H9 (cell line): ENCODE measurements at regions not wholly inside any gene's neighbourhood (a gene's known extent, or its start where the extent isn't known, plus 50 kb on each side); places are given as distances from the start of the nearest gene placed in this dataset.

ENCODE experiments used
- DNase-seq: peaks from one replicate; pipeline ENCODE4 v3.0.0-alpha.2; 2017
- H2AFZ ChIP-seq: one replicate; pipeline ENCODE4 v1.6.1; 2013; ENCODE audit warnings: mild to moderate bottlenecking, low read length, control low read depth, moderate library complexity
- H2AK5ac ChIP-seq: 2 replicates; pipeline ENCODE4 v1.6.1; 2013; ENCODE audit warnings: low read length, control low read depth, mixed read lengths; ENCODE audit not compliant: insufficient read length
- H2BK120ac ChIP-seq: one replicate; pipeline ENCODE4 v1.6.1; 2013; ENCODE audit warnings: low read depth, mild to moderate bottlenecking, low read length, control low read depth, inconsistent platforms; ENCODE audit not compliant: poor library complexity, severe bottlenecking
- H2BK12ac ChIP-seq: 2 replicates; pipeline ENCODE4 v1.6.1; 2013; ENCODE audit warnings: low read length, control low read depth, mixed read lengths, low read depth; ENCODE audit not compliant: insufficient read length
- H2BK15ac ChIP-seq: 2 replicates; pipeline ENCODE4 v1.6.1; 2013; ENCODE audit warnings: low read depth, low read length, control low read depth
- H2BK20ac ChIP-seq: one replicate; pipeline ENCODE4 v1.6.1; 2013; ENCODE audit warnings: low read depth, mild to moderate bottlenecking, low read length, control low read depth, inconsistent platforms; ENCODE audit not compliant: poor library complexity, severe bottlenecking
- H2BK5ac ChIP-seq: 2 replicates; pipeline ENCODE4 v1.6.1; 2013; ENCODE audit warnings: low read length, control low read depth, mixed read lengths; ENCODE audit not compliant: insufficient read length
- H3K14ac ChIP-seq: 2 replicates; pipeline ENCODE4 v1.6.1; 2013; ENCODE audit warnings: low read length, control low read depth; ENCODE audit not compliant: insufficient read depth
- H3K18ac ChIP-seq: 2 replicates; pipeline ENCODE4 v1.6.1; 2013; ENCODE audit warnings: low read depth, mild to moderate bottlenecking, mixed read lengths, low read length, control low read depth; ENCODE audit not compliant: insufficient read length
- H3K23ac ChIP-seq: 2 replicates; pipeline ENCODE4 v1.6.1; 2013; ENCODE audit warnings: low read length, control low read depth, mixed read lengths, low read depth; ENCODE audit not compliant: insufficient read length
- H3K23me2 ChIP-seq: 2 replicates; pipeline ENCODE4 v1.6.1; 2013; ENCODE audit warnings: low read depth, mild to moderate bottlenecking, mixed read lengths, low read length, control low read depth; ENCODE audit not compliant: insufficient read length, poor library complexity, severe bottlenecking
- H3K27ac ChIP-seq: 2 replicates; pipeline ENCODE4 v1.5.1; 2013; ENCODE audit warnings: low read length, control low read depth, mixed read lengths, low read depth; ENCODE audit not compliant: insufficient read length
- H3K27me3 ChIP-seq: 2 replicates; pipeline ENCODE4 v1.6.1; 2013; ENCODE audit warnings: low read length, control low read depth, inconsistent platforms; ENCODE audit not compliant: insufficient read depth
- H3K4ac ChIP-seq: 2 replicates; pipeline ENCODE4 v1.6.1; 2013; ENCODE audit warnings: low read depth, mild to moderate bottlenecking, control low read depth, inconsistent platforms, low read length, moderate library complexity
- H3K4me1 ChIP-seq: 2 replicates; pipeline ENCODE4 v1.6.1; 2013; ENCODE audit warnings: low read length, control low read depth, inconsistent platforms; ENCODE audit not compliant: insufficient read depth
- H3K4me2 ChIP-seq: 2 replicates; pipeline ENCODE4 v1.6.1; 2013; ENCODE audit warnings: low read length, control low read depth, mixed read lengths; ENCODE audit not compliant: insufficient read length, insufficient read depth
- H3K56ac ChIP-seq: 2 replicates; pipeline ENCODE4 v1.6.1; 2013; ENCODE audit warnings: low read depth, mild to moderate bottlenecking, mixed read lengths, low read length, control low read depth; ENCODE audit not compliant: insufficient read length
- H3K79me1 ChIP-seq: 2 replicates; pipeline ENCODE4 v1.6.1; 2013; ENCODE audit warnings: low read depth, mild to moderate bottlenecking, moderate library complexity, low read length, control low read depth, inconsistent platforms; ENCODE audit not compliant: insufficient read depth, poor library complexity, severe bottlenecking
- H3K79me2 ChIP-seq: 2 replicates; pipeline ENCODE4 v1.6.1; 2013; ENCODE audit warnings: low read length, control low read depth, inconsistent platforms; ENCODE audit not compliant: insufficient read depth
- H3K9ac ChIP-seq: 2 replicates; pipeline ENCODE4 v1.6.1; 2013; ENCODE audit warnings: low read length, control low read depth, mixed read lengths; ENCODE audit not compliant: insufficient read length; ENCODE audit errors: extremely low read depth
- H3K9me3 ChIP-seq: one replicate; pipeline ENCODE4 v1.6.1; 2013; ENCODE audit warnings: low read depth, low read length, inconsistent platforms; ENCODE audit not compliant: control insufficient read depth
- H3T11ph ChIP-seq: one replicate; pipeline ENCODE4 v1.6.1; 2013; ENCODE audit warnings: mild to moderate bottlenecking, low read length, control low read depth, inconsistent platforms
- H4K20me1 ChIP-seq: one replicate; pipeline ENCODE4 v1.6.1; 2013; ENCODE audit not compliant: control insufficient read depth, insufficient read length, insufficient read depth
- H4K5ac ChIP-seq: 2 replicates; pipeline ENCODE4 v1.6.1; 2013; ENCODE audit warnings: low read depth, mild to moderate bottlenecking, mixed read lengths, low read length, control low read depth; ENCODE audit not compliant: insufficient read length
- H4K8ac ChIP-seq: replicated peaks from 2 replicates; pipeline ENCODE4 v1.6.1; 2013; ENCODE audit warnings: low read length, control low read depth, mixed read lengths, low read depth; ENCODE audit not compliant: insufficient read length
- H4K91ac ChIP-seq: 2 replicates; pipeline ENCODE4 v1.6.1; 2013; ENCODE audit warnings: low read depth, mild to moderate bottlenecking, moderate library complexity, mixed read lengths, low read length, control low read depth; ENCODE audit not compliant: insufficient read length
- H3K27ac Mint-ChIP-seq, 3 experiments: 2 replicates in 2 of 3; 3 replicates in 1 of 3; pipeline ENCODE4 v1.8.0; 2020 to 2021; ENCODE audit warnings: mixed read lengths in 3 of 3, mild to moderate bottlenecking in 1 of 3, moderate library complexity in 1 of 3
- H3K27me3 Mint-ChIP-seq: 2 replicates; pipeline ENCODE4 v1.8.0; 2021; ENCODE audit warnings: low read depth, mild to moderate bottlenecking, moderate library complexity, mixed read lengths
- H3K36me3 Mint-ChIP-seq, 3 experiments: 2 replicates in 2 of 3; 3 replicates in 1 of 3; pipeline ENCODE4 v1.8.0; 2020 to 2021; ENCODE audit warnings: low read depth in 3 of 3, mixed read lengths in 3 of 3; ENCODE audit not compliant: insufficient read depth in 1 of 3
- H3K4me1 Mint-ChIP-seq, 2 experiments: 2 replicates each; pipeline ENCODE4 v1.8.0; 2020; ENCODE audit warnings: mixed read lengths in 2 of 2
- H3K4me3 Mint-ChIP-seq, 2 experiments: 2 replicates in 1 of 2; 3 replicates in 1 of 2; pipeline ENCODE4 v1.8.0; 2020 to 2021; ENCODE audit warnings: mild to moderate bottlenecking in 2 of 2, mixed read lengths in 2 of 2, moderate library complexity in 1 of 2
- H3K9me3 Mint-ChIP-seq, 2 experiments: 2 replicates in 1 of 2; 3 replicates in 1 of 2; pipeline ENCODE4 v1.8.0; 2020; ENCODE audit warnings: mild to moderate bottlenecking in 2 of 2, mixed read lengths in 2 of 2, moderate library complexity in 1 of 2
- WGBS: extraction: QIAGEN DNeasy Blood & Tissue Kit; methylation state at CpG from one replicate; pipeline ENCODE4 v1.1.7; 2013; ENCODE audit warnings: missing lambda C conversion rate, low lambda C conversion rate, mixed read lengths; ENCODE audit not compliant: insufficient read length; ENCODE audit errors: extremely low coverage; 5-methylcytosine and 5-hydroxymethylcytosine counted together
- TF ChIP-seq, protein P1 (sequence below): fragments of 200-600 bp; sonication (generic); conservative IDR thresholded peaks from 3 replicates; pipeline ENCODE4 v1.8.0; 2021; ENCODE audit warnings: antibody characterized with exemption, mild to moderate bottlenecking

DNA sequence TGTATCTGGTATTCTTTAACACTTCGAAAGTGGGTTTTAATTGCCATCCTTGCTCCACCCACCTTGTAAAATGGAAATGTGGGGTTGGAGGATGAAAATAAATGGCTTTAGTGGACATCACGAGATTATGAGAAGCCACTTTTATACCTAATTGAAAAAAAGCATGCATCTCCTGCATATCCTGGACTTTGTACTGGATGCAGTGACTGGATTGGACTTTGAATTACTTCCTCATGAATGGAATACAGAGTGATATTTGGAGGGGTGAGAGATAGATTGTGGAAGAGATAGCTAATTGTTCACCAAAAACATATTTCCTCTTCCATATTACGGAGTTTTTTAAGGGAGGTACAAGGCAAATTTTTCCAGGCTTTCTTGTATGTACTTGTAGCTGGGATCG, 813.0 kb downstream of the TENT5A start:
- H2BK12ac ChIP-seq: no peak overlapping the region
- no peak overlapping the region for H2BK120ac ChIP-seq
- H3K14ac ChIP-seq: no peak overlapping the region
- H4K91ac ChIP-seq: no peak overlapping the region
- no peak overlapping the region for H3K23ac ChIP-seq
- no peaks in the 10 kb centered on the region for H4K20me1 ChIP-seq
- H3K9ac ChIP-seq: no peak overlapping the region
- H3K27me3 ChIP-seq: no peaks in the 10 kb centered on the region
- H3K4me1 ChIP-seq: no peaks in the 10 kb centered on the region
- H3K36me3 Mint-ChIP-seq: peaks cover 0 to 11% (median 2%) of the 10 kb centered on the region in 3 experiments; a peak in 4 of 7 replicates
- DNase-seq: no peak
- no peak overlapping the region for H3K27ac ChIP-seq
- H3K56ac ChIP-seq: no peak overlapping the region
- WGBS: no CpG with 5 or more reads among the region's 4 CpGs
- no peak overlapping the region for H3K4me2 ChIP-seq
- TF ChIP-seq, protein P1, sequence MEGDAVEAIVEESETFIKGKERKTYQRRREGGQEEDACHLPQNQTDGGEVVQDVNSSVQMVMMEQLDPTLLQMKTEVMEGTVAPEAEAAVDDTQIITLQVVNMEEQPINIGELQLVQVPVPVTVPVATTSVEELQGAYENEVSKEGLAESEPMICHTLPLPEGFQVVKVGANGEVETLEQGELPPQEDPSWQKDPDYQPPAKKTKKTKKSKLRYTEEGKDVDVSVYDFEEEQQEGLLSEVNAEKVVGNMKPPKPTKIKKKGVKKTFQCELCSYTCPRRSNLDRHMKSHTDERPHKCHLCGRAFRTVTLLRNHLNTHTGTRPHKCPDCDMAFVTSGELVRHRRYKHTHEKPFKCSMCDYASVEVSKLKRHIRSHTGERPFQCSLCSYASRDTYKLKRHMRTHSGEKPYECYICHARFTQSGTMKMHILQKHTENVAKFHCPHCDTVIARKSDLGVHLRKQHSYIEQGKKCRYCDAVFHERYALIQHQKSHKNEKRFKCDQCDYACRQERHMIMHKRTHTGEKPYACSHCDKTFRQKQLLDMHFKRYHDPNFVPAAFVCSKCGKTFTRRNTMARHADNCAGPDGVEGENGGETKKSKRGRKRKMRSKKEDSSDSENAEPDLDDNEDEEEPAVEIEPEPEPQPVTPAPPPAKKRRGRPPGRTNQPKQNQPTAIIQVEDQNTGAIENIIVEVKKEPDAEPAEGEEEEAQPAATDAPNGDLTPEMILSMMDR: no peak
- H2AFZ ChIP-seq: no peak overlapping the region
- no peak overlapping the region for H2AK5ac ChIP-seq
- H3K9me3 Mint-ChIP-seq: peaks cover 5 to 12% of the 10 kb centered on the region in 2 experiments; a peak in 3 of 5 replicates
- no peak overlapping the region for H3K18ac ChIP-seq
- H3K23me2 ChIP-seq: no peaks in the 10 kb centered on the region
- no peak overlapping the region for H4K8ac ChIP-seq
- no peaks in the 10 kb centered on the region for H3K79me1 ChIP-seq
- no peak overlapping the region for H3T11ph ChIP-seq
- no peaks in the 10 kb centered on the region for H3K9me3 ChIP-seq
- H3K27me3 Mint-ChIP-seq: no peaks in the 10 kb centered on the region
- no peak overlapping the region for H3K27ac Mint-ChIP-seq
- no peak overlapping the region for H4K5ac ChIP-seq
- H3K79me2 ChIP-seq: no peaks in the 10 kb centered on the region
- H2BK15ac ChIP-seq: no peak overlapping the region
- no peak overlapping the region for H3K4me3 Mint-ChIP-seq
- H3K4me1 Mint-ChIP-seq: no peaks in the 10 kb centered on the region
- H2BK20ac ChIP-seq: no peak overlapping the region
- no peak overlapping the region for H2BK5ac ChIP-seq
- H3K4ac ChIP-seq: no peak overlapping the region
